ENCODE measurements at regions not wholly inside any gene's neighbourhood (a gene's known extent, or its start where the extent isn't known, plus 50 kb on each side); places are given as distances from the start of the nearest gene placed in this dataset.
"Not testable (repeated sequence)": the region's sequence is repeated elsewhere in the genome, so short reads cannot be mapped to it uniquely, and the experiment has no call there.

- not testable (repeated sequence) for H3K4me3 ChIP-seq (ENCODE audit: low read length); H3K9me2 ChIP-seq (replicated peaks; ENCODE audit: control insufficient read depth, low read length); H3K9me3 ChIP-seq (ENCODE audit: control insufficient read depth, insufficient read depth, low read length); H3K27me3 ChIP-seq (ENCODE audit: control insufficient read depth, low read length); H3K79me2 ChIP-seq (ENCODE audit: control insufficient read depth, low read length); H4K20me1 ChIP-seq (ENCODE audit: control insufficient read depth, insufficient read depth, low read depth, low read length); H3K4me2 ChIP-seq (ENCODE audit: low read length); H3F3A ChIP-seq (ENCODE audit: control insufficient read depth, insufficient read depth); H3K36me3 ChIP-seq (ENCODE audit: control insufficient read depth, low read length); H3K27ac ChIP-seq (ENCODE audit: low read depth, low read length); H3K4me1 ChIP-seq (ENCODE audit: control insufficient read depth, low read length)
Observed at GRCh38 chr6:144507772-144508312, 222.7 kb downstream of the UTRN start.

GRCh38 chr6:144510859-144511258 is 225.7 kb downstream of the UTRN start:
- H3K27me3 ChIP-seq (ENCODE audit: control insufficient read depth, low read length) = no peaks in the 10 kb centered on the region
- no peak overlapping the region for H3K27ac ChIP-seq (ENCODE audit: low read depth, low read length)
- H3K9me2 ChIP-seq (replicated peaks; ENCODE audit: control insufficient read depth, low read length) = no peaks in the 10 kb centered on the region
- no peak overlapping the region for H3K4me3 ChIP-seq (ENCODE audit: low read length)
- H3K9me3 ChIP-seq (ENCODE audit: control insufficient read depth, insufficient read depth, low read length) = no peaks in the 10 kb centered on the region
- H3K79me2 ChIP-seq (ENCODE audit: control insufficient read depth, low read length) = no peaks in the 10 kb centered on the region
- H3K36me3 ChIP-seq (ENCODE audit: control insufficient read depth, low read length) = no peaks in the 10 kb centered on the region
- H4K20me1 ChIP-seq (ENCODE audit: control insufficient read depth, insufficient read depth, low read depth, low read length) = no peaks in the 10 kb centered on the region
- no peaks in the 10 kb centered on the region for H3K4me1 ChIP-seq (ENCODE audit: control insufficient read depth, low read length)
- H3K4me2 ChIP-seq (ENCODE audit: low read length) = no peak overlapping the region
- TF ChIP-seq CTCF (IDR thresholded peaks at IDR 0.05; ENCODE audit: low read depth, low read length, poor library complexity, severe bottlenecking) (no peak), EZH2phosphoT487 (IDR thresholded peaks at IDR 0.05; ENCODE audit: borderline replicate concordance, low read length) (no peak)
- H3F3A ChIP-seq (ENCODE audit: control insufficient read depth, insufficient read depth) = no peaks in the 10 kb centered on the region

- H3F3A ChIP-seq (ENCODE audit: control insufficient read depth, insufficient read depth) = no peaks in the 10 kb centered on the region
- H3K27me3 ChIP-seq (ENCODE audit: control insufficient read depth, low read length) = no peaks in the 10 kb centered on the region
- no peaks in the 10 kb centered on the region for H3K36me3 ChIP-seq (ENCODE audit: control insufficient read depth, low read length)
- H3K9me2 ChIP-seq (replicated peaks; ENCODE audit: control insufficient read depth, low read length) = no peaks in the 10 kb centered on the region
- H3K4me1 ChIP-seq (ENCODE audit: control insufficient read depth, low read length) = no peaks in the 10 kb centered on the region
- H3K27ac ChIP-seq (ENCODE audit: low read depth, low read length) = no peak overlapping the region
- TF ChIP-seq EZH2phosphoT487 (IDR thresholded peaks at IDR 0.05; ENCODE audit: borderline replicate concordance, low read length) = no peak
- TF ChIP-seq CTCF (IDR thresholded peaks at IDR 0.05; ENCODE audit: low read depth, low read length, poor library complexity, severe bottlenecking) = no peak
- no peaks in the 10 kb centered on the region for H3K9me3 ChIP-seq (ENCODE audit: control insufficient read depth, insufficient read depth, low read length)
- H3K79me2 ChIP-seq (ENCODE audit: control insufficient read depth, low read length) = no peaks in the 10 kb centered on the region
- H4K20me1 ChIP-seq (ENCODE audit: control insufficient read depth, insufficient read depth, low read depth, low read length) = no peaks in the 10 kb centered on the region
- no peak overlapping the region for H3K4me2 ChIP-seq (ENCODE audit: low read length)
- H3K4me3 ChIP-seq (ENCODE audit: low read length) = no peak overlapping the region
Observed at GRCh38 chr6:144515761-144516160, 230.6 kb downstream of the UTRN start.

GRCh38 chr6:144519426-144519825 is 234.3 kb downstream of the UTRN start:
- Histone ChIP-seq H3K4me1 (ENCODE audit: control insufficient read depth, low read length) (no peaks in the 10 kb centered on the region), H3K9me3 (ENCODE audit: control insufficient read depth, insufficient read depth, low read length) (no peaks in the 10 kb centered on the region), H4K20me1 (ENCODE audit: control insufficient read depth, insufficient read depth, low read depth, low read length) (no peaks in the 10 kb centered on the region), H3K4me2 (ENCODE audit: low read length) (no peak overlapping the region), H3K27ac (ENCODE audit: low read depth, low read length) (no peak overlapping the region), H3K79me2 (ENCODE audit: control insufficient read depth, low read length) (no peaks in the 10 kb centered on the region), H3F3A (ENCODE audit: control insufficient read depth, insufficient read depth) (no peaks in the 10 kb centered on the region), H3K27me3 (ENCODE audit: control insufficient read depth, low read length) (no peaks in the 10 kb centered on the region), H3K9me2 (replicated peaks; ENCODE audit: control insufficient read depth, low read length) (no peaks in the 10 kb centered on the region), H3K36me3 (ENCODE audit: control insufficient read depth, low read length) (no peaks in the 10 kb centered on the region), H3K4me3 (ENCODE audit: low read length) (no peak overlapping the region)
- TF ChIP-seq CTCF (IDR thresholded peaks at IDR 0.05; ENCODE audit: low read depth, low read length, poor library complexity, severe bottlenecking) (no peak), EZH2phosphoT487 (IDR thresholded peaks at IDR 0.05; ENCODE audit: borderline replicate concordance, low read length) (no peak)
